ENCODE measurements at regions not wholly inside any gene's neighbourhood (a gene's known extent, or its start where the extent isn't known, plus 50 kb on each side); places are given as distances from the start of the nearest gene placed in this dataset.

DNA sequence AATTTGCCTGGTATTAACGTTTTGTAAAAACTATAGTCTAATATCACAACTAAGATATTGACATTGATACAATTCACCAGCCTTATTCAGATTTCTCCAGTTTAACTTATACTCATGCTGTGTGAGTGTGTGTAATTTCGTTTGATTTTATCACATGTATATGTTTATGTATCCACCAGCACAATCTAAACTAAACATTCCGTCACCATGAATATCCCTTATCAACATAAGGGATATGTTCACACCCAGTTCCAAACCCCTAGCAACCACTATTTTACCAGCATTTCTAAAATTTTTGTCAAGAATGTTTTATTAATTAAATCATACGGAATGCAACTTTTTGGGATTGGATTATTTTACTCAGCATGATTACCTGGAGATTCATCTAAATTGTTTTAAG is 450.3 kb downstream of the FBXO15 start:
- ATAC-seq: no peak

More for the DNA sequence above, 450.3 kb downstream of the FBXO15 start:
- no peaks in the 10 kb centered on the region for H3K9me2 ChIP-seq (ENCODE audit: insufficient read depth)
- H3K4me3 ChIP-seq (replicated peaks in 1 of 2; ENCODE audit: low read depth in 1 of 2, low read length in 2 of 2): no peak overlapping the region
- intact Hi-C loops (cut with micrococcal nuclease): no loop called here
- ChIA-PET POLR2A (no interaction called here), RAD21 (ENCODE audit: low non-redundant PET in 1 of 2, low total read pairs in 2 of 2, uncharacterized antibody in 2 of 2, unreplicated experiment in 2 of 2) (no interaction called here), CTCF (no interaction called here)
- H3K4me2 ChIP-seq (ENCODE audit: low read length): no peak overlapping the region
- no peaks in the 10 kb centered on the region for H3K4me1 ChIP-seq (ENCODE audit: control insufficient read depth in 1 of 2, insufficient read depth in 2 of 2, low read length in 2 of 2)
- peaks cover 4 to 16% of the 10 kb centered on the region in 2 experiments; a peak in 3 of 4 replicates for H3K9me3 ChIP-seq (ENCODE audit: control insufficient read depth in 1 of 2, insufficient read depth in 1 of 2, low read depth in 1 of 2, low read length in 2 of 2)
- no peak overlapping the region for H3K9ac ChIP-seq (ENCODE audit: low read length)
- no peaks in the 10 kb centered on the region for H4K20me1 ChIP-seq (ENCODE audit: insufficient read depth)
- DNase-seq (ENCODE audit: low read depth, low spot score): no peak
- no peaks in the 10 kb centered on the region for H3K27me3 ChIP-seq (ENCODE audit: insufficient read depth, low read length)
- no peak for TF ChIP-seq ZBTB33 (IDR thresholded peaks at IDR 0.05; ENCODE audit: extremely low read depth, insufficient replicate concordance, low read length)
- TF ChIP-seq, protein P1, sequence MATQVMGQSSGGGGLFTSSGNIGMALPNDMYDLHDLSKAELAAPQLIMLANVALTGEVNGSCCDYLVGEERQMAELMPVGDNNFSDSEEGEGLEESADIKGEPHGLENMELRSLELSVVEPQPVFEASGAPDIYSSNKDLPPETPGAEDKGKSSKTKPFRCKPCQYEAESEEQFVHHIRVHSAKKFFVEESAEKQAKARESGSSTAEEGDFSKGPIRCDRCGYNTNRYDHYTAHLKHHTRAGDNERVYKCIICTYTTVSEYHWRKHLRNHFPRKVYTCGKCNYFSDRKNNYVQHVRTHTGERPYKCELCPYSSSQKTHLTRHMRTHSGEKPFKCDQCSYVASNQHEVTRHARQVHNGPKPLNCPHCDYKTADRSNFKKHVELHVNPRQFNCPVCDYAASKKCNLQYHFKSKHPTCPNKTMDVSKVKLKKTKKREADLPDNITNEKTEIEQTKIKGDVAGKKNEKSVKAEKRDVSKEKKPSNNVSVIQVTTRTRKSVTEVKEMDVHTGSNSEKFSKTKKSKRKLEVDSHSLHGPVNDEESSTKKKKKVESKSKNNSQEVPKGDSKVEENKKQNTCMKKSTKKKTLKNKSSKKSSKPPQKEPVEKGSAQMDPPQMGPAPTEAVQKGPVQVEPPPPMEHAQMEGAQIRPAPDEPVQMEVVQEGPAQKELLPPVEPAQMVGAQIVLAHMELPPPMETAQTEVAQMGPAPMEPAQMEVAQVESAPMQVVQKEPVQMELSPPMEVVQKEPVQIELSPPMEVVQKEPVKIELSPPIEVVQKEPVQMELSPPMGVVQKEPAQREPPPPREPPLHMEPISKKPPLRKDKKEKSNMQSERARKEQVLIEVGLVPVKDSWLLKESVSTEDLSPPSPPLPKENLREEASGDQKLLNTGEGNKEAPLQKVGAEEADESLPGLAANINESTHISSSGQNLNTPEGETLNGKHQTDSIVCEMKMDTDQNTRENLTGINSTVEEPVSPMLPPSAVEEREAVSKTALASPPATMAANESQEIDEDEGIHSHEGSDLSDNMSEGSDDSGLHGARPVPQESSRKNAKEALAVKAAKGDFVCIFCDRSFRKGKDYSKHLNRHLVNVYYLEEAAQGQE (IDR thresholded peaks at IDR 0.05; ENCODE audit: low read depth): no peak
- TF ChIP-seq EGR1 (IDR thresholded peaks at IDR 0.05; ENCODE audit: low read depth): no peak
- TF ChIP-seq POLR2AphosphoS5 (IDR thresholded peaks at IDR 0.05; ENCODE audit: low read depth, low read length): no peak
- no peak for TF ChIP-seq CEBPB (IDR thresholded peaks at IDR 0.05; ENCODE audit: low read depth)
- no peak for TF ChIP-seq SIN3A (IDR thresholded peaks at IDR 0.05; ENCODE audit: low read depth)
- TF ChIP-seq ELF1 (IDR thresholded peaks at IDR 0.05; ENCODE audit: borderline replicate concordance, low read depth): no peak
- TF ChIP-seq FOSL1 (IDR thresholded peaks at IDR 0.05; ENCODE audit: low read depth): no peak
- TF ChIP-seq SRF (IDR thresholded peaks at IDR 0.05; ENCODE audit: low read depth): no peak
- no peak for TF ChIP-seq YY1 (IDR thresholded peaks at IDR 0.05; ENCODE audit: extremely low read depth, insufficient replicate concordance, low read depth, low read length)
- no peak for TF ChIP-seq POLR2A (IDR thresholded peaks at IDR 0.05; ENCODE audit: borderline replicate concordance, extremely low read depth, insufficient read depth, insufficient read length)
- no peak for TF ChIP-seq TCF7L2 (IDR thresholded peaks at IDR 0.05; ENCODE audit: borderline replicate concordance, extremely low read depth, insufficient read depth, insufficient read length)
- TF ChIP-seq EZH2phosphoT487 (IDR thresholded peaks at IDR 0.05; ENCODE audit: borderline replicate concordance): no peak
- no peak for TF ChIP-seq EZH2 (IDR thresholded peaks at IDR 0.05)
- no peak for TF ChIP-seq CTCF (IDR thresholded peaks at IDR 0.05 in 2 of 3, conservative IDR thresholded peaks at IDR 0.05 in 1 of 3; ENCODE audit: borderline replicate concordance in 1 of 3, insufficient read depth in 1 of 3, low read depth in 2 of 3, low read length in 2 of 3)
- TF ChIP-seq, protein P2, sequence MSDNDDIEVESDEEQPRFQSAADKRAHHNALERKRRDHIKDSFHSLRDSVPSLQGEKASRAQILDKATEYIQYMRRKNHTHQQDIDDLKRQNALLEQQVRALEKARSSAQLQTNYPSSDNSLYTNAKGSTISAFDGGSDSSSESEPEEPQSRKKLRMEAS (IDR thresholded peaks at IDR 0.05): no peak
- H3K79me2 ChIP-seq (ENCODE audit: insufficient read depth, low read length): no peaks in the 10 kb centered on the region
- no peak overlapping the region for H3K27ac ChIP-seq (ENCODE audit: low read depth, low read length)
- H2AFZ ChIP-seq (ENCODE audit: low read depth, low read length, poor library complexity, severe bottlenecking): no peak overlapping the region
- no peaks in the 10 kb centered on the region for H3K36me3 ChIP-seq (ENCODE audit: control insufficient read depth in 1 of 2, insufficient read depth in 2 of 2, low read length in 2 of 2)
- no TSS peak for BruUV-seq (replicated peaks)
